B cell (primary cell): ENCODE measurements at regions not wholly inside any gene's neighbourhood (a gene's known extent, or its start where the extent isn't known, plus 50 kb on each side); places are given as distances from the start of the nearest gene placed in this dataset.

Experiments
- ATAC-seq: fragments of 200-7000 bp; cut with Tn5 transposase; one replicate; pipeline ENCODE4 v1.10.0; 2021; ENCODE audit warnings: low read depth, mild to moderate bottlenecking, moderate number of reproducible peaks, moderate library complexity
- CTCF ChIA-PET: fragments of 350-600 bp; sonication (Branson Sonifier 250); formaldehyde crosslinking; loops from one replicate; lab custom pipeline; 2021; ENCODE audit warnings: antibody characterized with exemption, inconsistent platforms; lab: Charles Lee
- POLR2A ChIA-PET: fragments of 350-600 bp; sonication (Branson Sonifier 250); formaldehyde crosslinking; loops from one replicate; lab custom pipeline; 2021; ENCODE audit warnings: antibody characterized with exemption; lab: Charles Lee
- DNase-seq: peaks from one replicate; pipeline ENCODE4 v3.0.0; 2013
- H2AFZ ChIP-seq: 2 replicates; pipeline ENCODE4 v1.6.1; 2012; ENCODE audit warnings: mild to moderate bottlenecking, low read depth, low read length; ENCODE audit not compliant: insufficient read depth, poor library complexity, severe bottlenecking
- H3K27ac ChIP-seq, 2 donors: 1 replicate in 1 of 2; 2 replicates in 1 of 2; pipeline ENCODE4 v1.5.1; 2012 to 2013; ENCODE audit warnings: low read length in 2 of 2, mild to moderate bottlenecking in 2 of 2, moderate library complexity in 1 of 2
- H3K27me3 ChIP-seq, 4 experiments: fragments of 200-600 bp in 1 of 4; sonication (generic) in 1 of 4; replicated peaks in 1 of 4; 1 replicate in 2 of 4; 2 replicates in 2 of 4; pipeline versions ENCODE4 v1.6.1 to v1.7.0; 2013 to 2016; ENCODE audit warnings: low read length in 3 of 4, mild to moderate bottlenecking in 2 of 4, mixed read lengths in 1 of 4, moderate library complexity in 1 of 4; ENCODE audit not compliant: insufficient read depth in 4 of 4, control insufficient read depth in 3 of 4; ENCODE audit errors: control extremely low read depth in 1 of 4
- H3K36me3 ChIP-seq, 2 experiments: replicated peaks in 1 of 2; 1 replicate in 1 of 2; 2 replicates in 1 of 2; pipeline versions ENCODE4 v1.6.1 to v1.7.1; 2013; ENCODE audit warnings: low read length in 1 of 2; ENCODE audit not compliant: insufficient read depth in 2 of 2, control insufficient read depth in 1 of 2; ENCODE audit errors: control extremely low read depth in 1 of 2, extremely low read depth in 1 of 2
- H3K4me1 ChIP-seq, 2 donors: fragments of 200-600 bp in 1 of 2; sonication (generic) in 1 of 2; 1 replicate in 1 of 2; 2 replicates in 1 of 2; pipeline versions ENCODE4 v1.5.1 to v1.6.1; 2013 to 2017; ENCODE audit warnings: low read length in 2 of 2; ENCODE audit not compliant: control insufficient read depth in 2 of 2, insufficient read depth in 2 of 2
- H3K4me2 ChIP-seq: replicated peaks from 2 replicates; pipeline ENCODE3; 2012; ENCODE audit warnings: mild to moderate bottlenecking, low read depth, low read length; ENCODE audit not compliant: poor library complexity, severe bottlenecking
- H3K4me3 ChIP-seq, 5 experiments: fragments of 200-600 bp in 1 of 5; sonication (generic) in 1 of 5; 1 replicate in 3 of 5; 2 replicates in 2 of 5; pipeline versions ENCODE4 v1.5.1 to v1.7.0; 2011 to 2016; ENCODE audit warnings: low read length in 4 of 5, mild to moderate bottlenecking in 4 of 5, low read depth in 2 of 5, control low read depth in 1 of 5, moderate library complexity in 1 of 5; ENCODE audit not compliant: insufficient read depth in 1 of 5; ENCODE audit errors: control extremely low read depth in 1 of 5, extremely low read depth in 1 of 5
- H3K79me2 ChIP-seq: fragments of 200-600 bp; sonication (generic); one replicate; pipeline ENCODE4 v1.6.0; 2016; ENCODE audit warnings: low read length; ENCODE audit not compliant: control insufficient read depth, insufficient read depth
- H3K9ac ChIP-seq: fragments of 200-600 bp; sonication (generic); 2 replicates; pipeline ENCODE4 v1.6.1; 2017; ENCODE audit warnings: mild to moderate bottlenecking, low read length, moderate library complexity
- H3K9me3 ChIP-seq, 3 donors: one replicate each; pipeline versions ENCODE4 v1.6.1 to v1.7.1; 2013; ENCODE audit warnings: low read length in 2 of 3; ENCODE audit not compliant: control insufficient read depth in 2 of 3, insufficient read depth in 1 of 3; ENCODE audit errors: control extremely low read depth in 1 of 3
- H4K20me1 ChIP-seq: 2 replicates; pipeline ENCODE4 v1.6.0; 2012; ENCODE audit warnings: mild to moderate bottlenecking, low read length; ENCODE audit not compliant: insufficient read depth, control insufficient read depth, poor library complexity, severe bottlenecking
- H3K27ac Mint-ChIP-seq: one replicate; pipeline ENCODE4 v1.8.0; 2021; ENCODE audit warnings: mixed read lengths
- H3K27me3 Mint-ChIP-seq: one replicate; pipeline ENCODE4 v1.8.0; 2021; ENCODE audit warnings: mixed read lengths
- H3K4me1 Mint-ChIP-seq: one replicate; pipeline ENCODE4 v1.8.0; 2021; ENCODE audit warnings: mixed read lengths
- H3K4me3 Mint-ChIP-seq: one replicate; pipeline ENCODE4 v1.8.0; 2021; ENCODE audit warnings: mixed read lengths
- H3K9me3 Mint-ChIP-seq: one replicate; pipeline ENCODE4 v1.8.0; 2022; ENCODE audit warnings: mixed read lengths; ENCODE audit not compliant: insufficient read depth
- CTCF ChIP-seq: fragments of 200-600 bp; IDR thresholded peaks from one replicate; pipeline ENCODE4 v1.8.0; 2022; ENCODE audit warnings: antibody characterized with exemption, mild to moderate bottlenecking
- EZH2 ChIP-seq: IDR thresholded peaks from 2 replicates; pipeline ENCODE4 v1.6.1; 2012; ENCODE audit warnings: borderline replicate concordance, low read depth, mild to moderate bottlenecking, moderate library complexity, low read length; ENCODE audit not compliant: insufficient read depth, poor library complexity, severe bottlenecking
- WGBS: methylation state at CpG from one replicate; pipeline ENCODE4 v1.1.5; 2013; ENCODE audit warnings: missing lambda C conversion rate; ENCODE audit not compliant: insufficient coverage; 5-methylcytosine and 5-hydroxymethylcytosine counted together
- intact Hi-C: fragments of 100-400 bp; cut with micrococcal nuclease; formaldehyde crosslinking; loops from one replicate; pipeline ENCODE4 v1.10.0; 2022

GRCh38 chr5:8807636-8808035 is 738.2 kb downstream of the SEMA5A start:
- ATAC-seq: no peak
- no peaks in the 10 kb centered on the region for H3K36me3 ChIP-seq
- ChIA-PET POLR2A (no interaction called here), CTCF (no interaction called here)
- no peak overlapping the region for H3K27ac ChIP-seq
- no peak overlapping the region for H3K9ac ChIP-seq
- Mint-ChIP-seq H3K4me1 (no peaks in the 10 kb centered on the region), H3K9me3 (peaks cover 11% of the 10 kb centered on the region), H3K27ac (no peak overlapping the region), H3K4me3 (no peak overlapping the region), H3K27me3 (no peaks in the 10 kb centered on the region)
- intact Hi-C loops: no loop called here
- H2AFZ ChIP-seq: no peak overlapping the region
- H3K9me3 ChIP-seq: peaks cover 0 to 6% (median 2%) of the 10 kb centered on the region in 3 donors
- DNase-seq: no peak
- no peak for TF ChIP-seq CTCF
- no peak for TF ChIP-seq EZH2
- H3K79me2 ChIP-seq: no peaks in the 10 kb centered on the region
- H3K4me2 ChIP-seq: no peak overlapping the region
- H3K27me3 ChIP-seq: no peaks in the 10 kb centered on the region
- 95% methylated on average over 2 of the region's 3 CpGs for WGBS
- no peak overlapping the region for H3K4me3 ChIP-seq
- H4K20me1 ChIP-seq: no peaks in the 10 kb centered on the region
- H3K4me1 ChIP-seq: no peaks in the 10 kb centered on the region

- POLR2A ChIA-PET: no interaction called here
- WGBS: 75% methylated on average over 2 of the region's 3 CpGs
Measured at GRCh38 chr5:8811581-8811980, 734.3 kb downstream of the SEMA5A start.

More at GRCh38 chr5:8811581-8811980, 734.3 kb downstream of the SEMA5A start:
- peaks cover 2% of the 10 kb centered on the region for H3K9me3 Mint-ChIP-seq
- Histone ChIP-seq H3K4me3 (no peak overlapping the region), H2AFZ (no peak overlapping the region), H3K4me2 (no peak overlapping the region), H3K4me1 (no peaks in the 10 kb centered on the region), H3K9me3 (peaks cover 0 to 4% (median 0%) of the 10 kb centered on the region in 3 donors), H3K27ac (no peak overlapping the region), H4K20me1 (no peaks in the 10 kb centered on the region), H3K79me2 (no peaks in the 10 kb centered on the region), H3K36me3 (no peaks in the 10 kb centered on the region), H3K27me3 (no peaks in the 10 kb centered on the region), H3K9ac (no peak overlapping the region)
- intact Hi-C loops: no loop called here
- no peaks in the 10 kb centered on the region for H3K4me1 Mint-ChIP-seq
- CTCF ChIA-PET: no interaction called here
- DNase-seq: no peak
- no peak overlapping the region for H3K4me3 Mint-ChIP-seq
- no peak overlapping the region for H3K27ac Mint-ChIP-seq
- TF ChIP-seq CTCF (no peak), EZH2 (no peak)
- no peaks in the 10 kb centered on the region for H3K27me3 Mint-ChIP-seq
- ATAC-seq: no peak
